Keratinocyte (primary cell): ENCODE measurements at regions not wholly inside any gene's neighbourhood (a gene's known extent, or its start where the extent isn't known, plus 50 kb on each side); places are given as distances from the start of the nearest gene placed in this dataset.

ENCODE experiments used
- EZH2 ChIP-seq: IDR thresholded peaks from one replicate; pipeline ENCODE4 v1.6.1; 2012; ENCODE audit warnings: inconsistent platforms, mild to moderate bottlenecking, low read length, moderate library complexity
- TF ChIP-seq, protein P1 (sequence below), 3 experiments: IDR thresholded peaks in 1 of 3; conservative IDR thresholded peaks in 1 of 3; optimal IDR thresholded peaks in 1 of 3; 2 replicates in 2 of 3; 3 replicates in 1 of 3; pipeline versions ENCODE3 to v1.5.1; 2011; ENCODE audit warnings: low read length in 3 of 3, mild to moderate bottlenecking in 3 of 3, moderate library complexity in 2 of 3, control low read depth in 1 of 3, inconsistent platforms in 1 of 3; ENCODE audit not compliant: insufficient read depth in 2 of 3; ENCODE audit errors: extremely low read depth in 1 of 3

DNA sequence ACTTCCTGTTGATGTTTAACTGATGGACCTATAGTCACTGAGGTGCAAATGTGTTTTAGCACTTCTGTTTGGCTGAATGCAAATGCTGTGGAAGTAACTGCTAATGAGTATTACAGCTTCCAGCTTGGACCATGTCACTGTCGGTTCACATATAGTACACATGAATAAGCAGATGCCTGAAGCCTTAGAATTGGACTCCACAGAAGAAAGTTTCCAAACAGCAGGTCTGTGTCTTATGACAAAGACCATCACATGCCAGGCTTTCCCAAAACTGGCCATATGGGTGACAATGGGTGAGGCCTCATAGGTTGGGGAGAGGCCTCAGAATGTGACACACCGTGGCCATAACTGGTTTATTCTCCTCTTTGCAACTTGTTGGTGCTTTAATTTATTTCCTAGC, 241.8 kb downstream of the WNT5A start:
- TF ChIP-seq, protein P1, sequence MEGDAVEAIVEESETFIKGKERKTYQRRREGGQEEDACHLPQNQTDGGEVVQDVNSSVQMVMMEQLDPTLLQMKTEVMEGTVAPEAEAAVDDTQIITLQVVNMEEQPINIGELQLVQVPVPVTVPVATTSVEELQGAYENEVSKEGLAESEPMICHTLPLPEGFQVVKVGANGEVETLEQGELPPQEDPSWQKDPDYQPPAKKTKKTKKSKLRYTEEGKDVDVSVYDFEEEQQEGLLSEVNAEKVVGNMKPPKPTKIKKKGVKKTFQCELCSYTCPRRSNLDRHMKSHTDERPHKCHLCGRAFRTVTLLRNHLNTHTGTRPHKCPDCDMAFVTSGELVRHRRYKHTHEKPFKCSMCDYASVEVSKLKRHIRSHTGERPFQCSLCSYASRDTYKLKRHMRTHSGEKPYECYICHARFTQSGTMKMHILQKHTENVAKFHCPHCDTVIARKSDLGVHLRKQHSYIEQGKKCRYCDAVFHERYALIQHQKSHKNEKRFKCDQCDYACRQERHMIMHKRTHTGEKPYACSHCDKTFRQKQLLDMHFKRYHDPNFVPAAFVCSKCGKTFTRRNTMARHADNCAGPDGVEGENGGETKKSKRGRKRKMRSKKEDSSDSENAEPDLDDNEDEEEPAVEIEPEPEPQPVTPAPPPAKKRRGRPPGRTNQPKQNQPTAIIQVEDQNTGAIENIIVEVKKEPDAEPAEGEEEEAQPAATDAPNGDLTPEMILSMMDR (optimal IDR thresholded peaks at IDR 0.05 in 1 of 3, IDR thresholded peaks at IDR 0.05 in 1 of 3, conservative IDR thresholded peaks at IDR 0.05 in 1 of 3; ENCODE audit: extremely low read depth in 1 of 3, insufficient read depth in 2 of 3, low read length in 3 of 3) = no peak
- TF ChIP-seq EZH2 = no peak
